ENCODE measurements at regions not wholly inside any gene's neighbourhood (a gene's known extent, or its start where the extent isn't known, plus 50 kb on each side); places are given as distances from the start of the nearest gene placed in this dataset.

DNA sequence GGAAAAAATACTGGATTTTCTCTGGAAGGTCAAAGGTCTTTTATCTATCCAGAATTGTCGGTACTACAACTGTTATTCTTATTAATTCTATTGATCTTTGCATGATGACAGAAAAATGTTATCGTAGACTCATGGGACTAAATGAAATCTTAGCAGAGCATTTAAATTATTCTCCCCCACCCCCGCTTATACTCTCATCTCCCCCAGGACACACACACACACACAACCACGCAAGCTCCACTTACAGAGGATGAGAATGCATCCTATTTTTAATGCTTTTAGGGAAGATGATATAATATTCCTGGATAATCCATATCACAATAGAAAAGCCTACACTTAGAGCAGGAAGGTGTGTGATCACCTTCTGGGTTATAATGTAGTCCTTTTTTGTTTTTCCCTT lies 91.9 kb upstream of the STARD13 start:
- H3K4me1 Mint-ChIP-seq, result no peaks in the 10 kb centered on the region
- no peak for ATAC-seq
- no peak for DNase-seq
- no peaks in the 10 kb centered on the region for H3K36me3 Mint-ChIP-seq
- no peak overlapping the region for H3K4me3 Mint-ChIP-seq
- no peak overlapping the region for H3K27ac Mint-ChIP-seq
- POLR2A ChIA-PET, result no interaction called here
- H3K27me3 Mint-ChIP-seq, result peaks cover 0 to 16% (median 5%) of the 10 kb centered on the region in 5 donors
- peaks cover 0 to 5% (median 0%) of the 10 kb centered on the region in 9 donors for H3K9me3 Mint-ChIP-seq

DNA sequence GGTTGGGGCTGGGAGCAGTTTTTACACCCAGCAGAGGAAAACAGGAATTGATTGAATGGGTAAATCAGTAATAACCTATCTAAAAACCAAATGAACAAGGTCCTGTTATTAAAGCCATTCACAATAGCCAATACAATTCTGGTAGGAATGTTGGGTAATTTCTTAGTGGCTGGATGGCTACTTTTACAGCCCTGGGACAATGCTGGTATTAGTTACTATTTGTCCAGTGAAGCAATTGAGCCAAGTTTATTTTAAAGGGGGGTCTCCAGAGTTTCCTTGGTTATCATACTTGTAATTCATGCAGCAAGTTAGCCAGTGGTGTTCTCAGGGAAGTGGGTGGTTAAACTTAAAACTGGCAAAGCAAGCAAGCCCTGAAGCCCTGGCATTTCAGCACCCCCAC lies 92.3 kb upstream of the STARD13 start:
- H3K4me1 Mint-ChIP-seq, result no peaks in the 10 kb centered on the region
- no peak overlapping the region for H3K27ac Mint-ChIP-seq
- DNase-seq (no peak), ATAC-seq (no peak)
- peaks cover 0 to 5% (median 0%) of the 10 kb centered on the region in 9 donors for H3K9me3 Mint-ChIP-seq
- POLR2A ChIA-PET, result no interaction called here
- no peak overlapping the region for H3K4me3 Mint-ChIP-seq
- H3K36me3 Mint-ChIP-seq, result no peaks in the 10 kb centered on the region
- peaks cover 0 to 19% (median 5%) of the 10 kb centered on the region in 5 donors for H3K27me3 Mint-ChIP-seq

DNA sequence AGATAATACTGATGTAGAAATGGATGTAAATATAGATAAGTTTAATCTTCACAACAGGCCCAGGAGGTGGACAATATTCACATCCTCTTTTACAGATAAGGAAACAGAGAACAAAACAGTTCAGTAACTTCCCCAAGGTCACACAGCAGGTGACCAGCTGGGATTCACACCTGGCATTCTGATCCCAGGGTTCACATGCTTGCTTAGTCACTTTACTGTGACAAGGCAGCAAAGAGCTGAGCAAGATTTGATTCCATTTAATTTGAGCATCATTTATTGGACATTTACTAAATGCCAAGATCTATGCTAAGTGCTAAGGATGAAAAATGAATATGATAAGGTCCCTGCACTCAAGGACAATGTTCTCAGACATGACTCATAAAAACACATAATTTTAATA lies 94.1 kb upstream of the STARD13 start:
- H3K27me3 Mint-ChIP-seq, result peaks cover 2 to 19% (median 10%) of the 10 kb centered on the region in 5 donors
- ATAC-seq, result no peak
- no peaks in the 10 kb centered on the region for H3K36me3 Mint-ChIP-seq
- no peak for DNase-seq
- no peaks in the 10 kb centered on the region for H3K4me1 Mint-ChIP-seq
- H3K4me3 Mint-ChIP-seq, result no peak overlapping the region
- H3K27ac Mint-ChIP-seq, result no peak overlapping the region
- POLR2A ChIA-PET, result interaction anchor here (0.6 kb wide), 1 partner anchor 831 kb away, joined by 3 read pairs; no protein-coding TSS in a partner anchor
- H3K9me3 Mint-ChIP-seq, result peaks cover 0 to 5% (median 0%) of the 10 kb centered on the region in 9 donors

DNA sequence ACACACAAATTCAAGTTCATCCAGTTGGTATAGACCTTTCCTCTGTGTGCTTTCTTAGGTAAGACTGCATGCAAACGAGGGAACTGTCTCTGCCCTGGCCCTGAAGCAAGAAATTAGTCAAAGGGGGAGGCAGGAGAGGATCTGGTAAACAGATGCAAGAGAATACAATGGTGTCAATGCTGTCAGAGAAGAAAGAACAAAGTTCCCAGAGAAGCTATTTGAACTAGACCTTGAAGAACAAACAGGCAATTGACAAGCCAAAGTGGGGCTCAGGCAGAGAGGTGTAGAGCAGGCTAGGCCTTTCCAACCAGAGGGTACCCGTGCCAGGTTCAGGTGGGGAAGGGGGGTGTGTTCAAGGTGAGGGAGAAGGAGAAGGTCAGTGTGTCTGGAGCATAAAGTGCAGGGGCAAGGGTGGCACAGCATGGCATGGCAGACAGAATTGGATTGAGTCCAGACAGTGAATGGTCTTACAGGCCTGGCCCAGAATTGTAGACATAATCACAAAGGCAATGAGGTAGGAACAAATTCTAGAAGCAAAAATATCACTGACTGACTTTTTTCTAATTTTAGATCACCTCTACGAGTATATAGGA lies 95.0 kb upstream of the STARD13 start:
- peaks cover 1 to 19% (median 10%) of the 10 kb centered on the region in 5 donors for H3K27me3 Mint-ChIP-seq
- no peaks in the 10 kb centered on the region for H3K9me3 Mint-ChIP-seq
- no peak for ATAC-seq
- H3K4me3 Mint-ChIP-seq, result no peak overlapping the region
- no peak overlapping the region for H3K27ac Mint-ChIP-seq
- H3K4me1 Mint-ChIP-seq, result no peaks in the 10 kb centered on the region
- no peak for DNase-seq
- POLR2A ChIA-PET, result no interaction called here
- H3K36me3 Mint-ChIP-seq, result no peaks in the 10 kb centered on the region

DNA sequence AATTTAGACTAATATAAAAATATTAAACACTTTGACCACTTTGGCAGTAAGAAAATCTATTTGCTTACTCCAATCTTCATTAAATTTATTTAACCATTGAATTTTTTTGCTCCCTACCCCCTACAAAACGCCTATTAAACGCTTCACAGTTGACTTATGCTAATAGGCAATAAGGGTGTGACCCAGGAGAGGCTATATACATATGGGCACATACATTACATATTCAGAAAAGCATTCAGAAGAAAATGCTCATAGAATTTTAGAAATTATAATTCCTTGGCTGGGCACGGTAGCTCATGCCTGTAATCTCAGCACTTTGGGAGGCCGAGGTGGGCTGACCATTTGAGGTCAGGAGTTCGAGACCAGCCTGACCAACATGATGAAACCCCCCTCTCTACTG lies 95.6 kb upstream of the STARD13 start:
- Mint-ChIP-seq H3K4me3 (no peak overlapping the region), H3K4me1 (no peaks in the 10 kb centered on the region), H3K36me3 (no peaks in the 10 kb centered on the region), H3K9me3 (no peaks in the 10 kb centered on the region), H3K27ac (no peak overlapping the region), H3K27me3 (peaks cover 1 to 19% (median 10%) of the 10 kb centered on the region in 5 donors)
- no peak for DNase-seq
- POLR2A ChIA-PET, result no interaction called here
- no peak for ATAC-seq

DNA sequence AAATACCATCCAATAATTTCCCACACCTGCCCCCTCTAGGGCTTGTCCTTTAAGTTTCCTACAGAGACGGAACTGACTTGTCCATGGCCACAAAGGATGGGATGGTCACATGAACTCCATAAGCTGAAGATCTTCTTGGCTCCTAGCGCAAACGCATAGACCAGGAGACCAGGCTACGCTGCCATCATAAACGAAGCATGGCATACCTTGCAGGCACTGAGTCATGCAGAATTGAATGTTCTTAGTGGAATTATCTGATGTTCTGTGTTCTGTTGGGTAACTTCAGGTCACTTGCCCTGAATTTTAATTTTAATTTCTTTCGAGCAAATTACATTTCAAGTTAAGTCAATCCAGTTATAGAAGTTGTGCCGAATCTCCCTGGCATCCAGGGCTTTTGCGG lies 96.4 kb upstream of the STARD13 start:
- no peaks in the 10 kb centered on the region for H3K4me1 Mint-ChIP-seq
- H3K36me3 Mint-ChIP-seq, result no peaks in the 10 kb centered on the region
- H3K4me3 Mint-ChIP-seq, result no peak overlapping the region
- H3K27me3 Mint-ChIP-seq, result peaks cover 1 to 19% (median 4%) of the 10 kb centered on the region in 5 donors
- ATAC-seq (no peak), DNase-seq (no peak)
- POLR2A ChIA-PET, result no interaction called here
- H3K9me3 Mint-ChIP-seq, result no peaks in the 10 kb centered on the region
- no peak overlapping the region for H3K27ac Mint-ChIP-seq

DNA sequence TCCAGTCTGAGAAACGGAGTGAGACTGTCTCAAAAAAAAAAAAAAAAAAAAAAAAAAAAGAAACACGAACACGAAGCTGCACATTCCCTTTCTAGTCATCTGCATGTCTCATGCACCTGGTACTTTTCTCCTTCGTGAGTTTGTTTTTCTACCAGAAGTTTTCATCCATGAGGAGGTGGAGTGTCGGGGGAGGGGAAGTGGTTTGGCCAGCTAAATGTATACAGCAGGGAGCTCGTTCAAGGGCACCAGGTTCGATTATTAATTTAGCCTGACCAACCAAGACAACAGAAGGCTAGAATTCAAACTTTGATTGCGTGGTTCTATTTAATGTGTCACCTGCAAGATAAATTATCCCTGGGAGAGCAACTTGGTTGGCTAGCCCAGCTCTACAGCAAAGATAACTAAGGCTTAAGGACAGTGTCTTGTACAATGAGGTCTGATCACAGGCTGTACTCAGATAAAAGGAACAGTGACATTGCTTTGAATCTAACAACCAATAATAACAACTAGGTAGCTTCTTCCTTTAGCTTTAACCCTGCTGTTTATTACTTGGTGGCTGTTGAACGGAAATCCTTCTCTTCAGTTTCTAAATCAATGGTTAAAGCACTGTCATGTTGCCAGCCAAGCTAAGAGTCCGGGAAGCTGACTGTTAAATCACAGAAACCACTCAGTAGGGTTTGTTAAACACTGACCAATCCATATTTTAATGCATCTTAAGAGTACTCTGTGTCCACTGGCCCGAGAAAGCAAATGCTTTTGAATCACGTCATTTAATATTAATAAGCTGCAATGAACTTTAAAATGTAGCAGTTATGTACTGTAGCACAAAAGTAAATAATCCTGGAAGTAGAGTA lies 98.4 kb upstream of the STARD13 start:
- Mint-ChIP-seq H3K4me1 (no peaks in the 10 kb centered on the region), H3K27ac (no peak overlapping the region), H3K36me3 (no peaks in the 10 kb centered on the region), H3K4me3 (no peak overlapping the region), H3K9me3 (no peaks in the 10 kb centered on the region), H3K27me3 (peaks cover 3 to 11% (median 4%) of the 10 kb centered on the region in 5 donors)
- POLR2A ChIA-PET, result no interaction called here
- DNase-seq, result no peak
- no peak for ATAC-seq

DNA sequence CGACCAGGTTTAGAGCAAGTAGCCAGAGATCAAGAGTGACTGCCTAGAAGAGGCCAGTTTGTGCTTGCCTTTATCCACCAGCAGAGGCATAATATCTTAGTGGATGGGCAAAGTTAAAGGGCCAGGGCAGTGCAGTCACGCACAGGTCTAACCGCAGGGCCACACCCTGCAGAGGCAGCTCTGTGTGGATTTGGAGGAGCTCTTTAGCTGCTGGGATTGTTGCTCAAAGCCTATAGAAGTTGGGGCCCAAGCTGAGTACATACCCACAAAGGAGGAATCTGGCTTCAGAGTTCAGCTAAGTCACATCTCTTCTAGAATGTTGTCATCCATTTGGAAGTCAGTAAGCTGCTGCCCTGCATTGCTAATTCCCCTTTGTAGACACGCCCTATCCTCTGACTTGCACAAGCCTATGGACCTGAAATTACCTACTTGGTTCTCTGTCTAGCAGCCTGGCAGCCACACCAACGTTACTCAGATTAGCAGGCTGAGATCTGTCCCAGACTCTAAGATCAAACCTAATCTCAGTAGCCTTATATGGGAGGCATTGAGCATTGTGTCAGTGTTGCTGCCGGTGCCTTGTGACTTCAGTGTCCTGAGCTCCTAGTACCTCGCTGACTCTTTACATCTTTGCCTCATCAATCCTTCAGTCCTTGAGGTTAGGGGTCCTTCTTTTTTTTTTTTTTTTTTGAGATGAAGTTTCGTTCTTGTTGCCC lies 102.9 kb upstream of the STARD13 start:
- Mint-ChIP-seq H3K4me3 (no peak overlapping the region), H3K27me3 (peaks cover 0 to 11% (median 5%) of the 10 kb centered on the region in 5 donors), H3K9me3 (no peaks in the 10 kb centered on the region), H3K4me1 (no peaks in the 10 kb centered on the region), H3K27ac (peak overlapping the region in 1 of 10 donors; percentile 14), H3K36me3 (no peaks in the 10 kb centered on the region)
- ATAC-seq (no peak), DNase-seq (no peak)
- POLR2A ChIA-PET, result no interaction called here

DNA sequence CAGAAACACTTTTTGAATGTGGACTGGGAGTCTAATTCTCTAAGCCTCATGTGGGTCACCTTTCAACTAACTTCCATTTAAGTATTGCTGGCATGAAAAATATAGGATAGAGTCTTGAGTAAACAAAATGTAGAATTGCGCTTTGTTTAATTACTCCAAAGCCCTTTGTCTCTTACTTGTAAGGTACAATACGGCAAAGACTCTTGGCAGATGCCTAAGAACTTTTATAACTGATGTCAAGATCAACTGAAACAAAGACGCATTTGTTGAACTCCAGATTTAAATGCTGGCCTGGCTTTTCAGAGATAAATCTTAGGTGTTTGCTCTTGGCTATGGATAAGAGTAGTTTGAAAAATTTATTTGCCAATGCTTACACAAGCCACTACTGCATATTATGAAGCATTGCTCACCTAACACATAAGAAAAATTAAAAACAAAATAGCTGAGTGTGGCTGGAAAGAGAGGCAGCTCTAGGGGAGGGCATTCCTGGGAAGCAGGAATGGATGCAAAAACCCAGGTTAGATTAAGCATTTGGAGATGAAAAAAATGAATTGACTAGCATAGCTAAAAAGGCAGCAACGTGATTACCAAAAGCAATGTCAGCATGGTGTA lies 107.3 kb upstream of the STARD13 start:
- H3K9me3 Mint-ChIP-seq, result peaks cover 0 to 10% (median 0%) of the 10 kb centered on the region in 9 donors
- POLR2A ChIA-PET, result no interaction called here
- no peaks in the 10 kb centered on the region for H3K4me1 Mint-ChIP-seq

DNA sequence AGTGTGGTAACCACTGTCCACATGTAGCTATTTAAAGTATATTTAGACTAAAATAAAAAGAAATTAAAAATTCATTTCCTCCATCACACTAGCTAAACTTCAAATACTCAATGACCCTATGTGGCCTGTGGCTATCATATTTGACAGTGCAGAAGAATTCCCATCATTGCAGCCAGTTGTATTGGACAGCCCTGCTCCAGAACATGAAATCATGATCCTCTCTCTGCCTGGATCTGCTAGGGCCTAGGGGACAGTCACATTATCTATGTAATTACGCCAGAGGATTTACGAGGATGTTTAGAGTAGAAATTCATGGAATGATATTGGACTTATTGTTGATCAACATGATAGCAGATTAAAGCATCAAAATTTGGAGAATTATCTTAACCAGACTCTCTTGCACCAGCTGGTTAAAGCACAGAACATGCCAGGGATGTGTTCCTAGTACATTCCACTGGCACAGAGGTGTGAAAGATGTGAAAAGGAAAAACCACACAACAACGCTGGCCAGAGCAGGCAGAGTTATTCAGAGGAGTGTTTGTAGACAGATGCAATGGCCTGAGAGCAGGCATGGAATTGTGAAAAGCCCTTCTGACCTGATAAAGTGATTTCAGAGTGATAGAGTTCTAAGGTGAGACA lies 108.9 kb upstream of the STARD13 start:
- Mint-ChIP-seq H3K27ac (no peak overlapping the region), H3K27me3 (peaks cover 4 to 13% (median 9%) of the 10 kb centered on the region in 5 donors), H3K4me3 (no peak overlapping the region), H3K9me3 (peaks cover 0 to 12% (median 0%) of the 10 kb centered on the region in 9 donors), H3K36me3 (peaks cover 0 to 7% (median 0%) of the 10 kb centered on the region in 3 donors), H3K4me1 (no peaks in the 10 kb centered on the region)
- POLR2A ChIA-PET, result no interaction called here
- no peak for ATAC-seq
- DNase-seq, result no peak

More for the DNA sequence above, 107.3 kb upstream of the STARD13 start:
- Mint-ChIP-seq H3K27me3 (peaks cover 2 to 13% (median 9%) of the 10 kb centered on the region in 5 donors), H3K4me3 (no peak overlapping the region), H3K36me3 (peaks cover 0 to 7% (median 0%) of the 10 kb centered on the region in 3 donors), H3K27ac (no peak overlapping the region)
- ATAC-seq, result no peak
- no peak for DNase-seq

DNA sequence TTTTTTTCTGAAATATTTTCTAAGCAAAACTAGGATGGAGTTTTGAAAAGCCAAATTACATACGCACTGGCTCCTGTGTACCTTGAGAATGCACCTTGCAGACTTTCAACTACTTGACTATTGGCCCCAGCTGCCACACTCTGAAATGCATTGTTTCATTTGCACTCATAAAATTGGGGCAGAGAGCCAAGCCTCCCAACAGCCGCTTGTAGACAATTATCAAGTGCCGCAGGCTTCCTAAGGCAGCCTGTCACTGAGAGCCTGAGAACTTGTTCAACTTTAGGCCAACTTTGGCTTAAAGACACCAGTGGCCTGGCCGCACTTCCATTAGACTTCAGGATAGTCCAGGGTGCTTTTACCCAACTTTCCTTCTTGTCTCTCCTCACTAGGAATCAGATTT lies 115.7 kb upstream of the STARD13 start:
- POLR2A ChIA-PET, result no interaction called here
- ATAC-seq (no peak), DNase-seq (no peak)
- H3K27ac Mint-ChIP-seq, result no peak overlapping the region
- H3K27me3 Mint-ChIP-seq, result peaks cover 0 to 5% (median 3%) of the 10 kb centered on the region in 5 donors
- peaks cover 0 to 12% (median 1%) of the 10 kb centered on the region in 9 donors for H3K9me3 Mint-ChIP-seq
- H3K4me3 Mint-ChIP-seq, result no peak overlapping the region
- H3K36me3 Mint-ChIP-seq, result peaks cover 0 to 7% (median 0%) of the 10 kb centered on the region in 3 donors
- H3K4me1 Mint-ChIP-seq, result no peaks in the 10 kb centered on the region

DNA sequence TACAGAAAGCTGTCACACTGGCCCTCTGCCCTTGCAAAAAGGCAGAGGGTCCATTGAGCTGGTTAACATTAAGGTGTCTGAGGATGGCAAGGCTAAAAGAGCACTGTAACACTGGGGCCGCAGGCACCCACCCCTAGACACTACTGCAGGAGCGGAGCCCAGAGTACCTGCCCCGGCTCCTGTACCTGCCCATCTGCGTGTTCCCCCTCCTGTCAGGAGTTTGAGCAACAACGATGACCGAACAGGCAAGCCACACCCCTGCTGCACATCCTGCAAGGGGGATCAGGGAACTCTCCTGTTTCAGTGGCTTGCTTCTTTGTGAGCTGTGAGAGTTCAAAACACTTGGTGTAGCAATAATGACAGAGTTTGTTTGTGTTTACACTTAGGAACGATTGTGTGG lies 117.4 kb upstream of the STARD13 start:
- H3K36me3 Mint-ChIP-seq, result no peaks in the 10 kb centered on the region
- peaks cover 0 to 4% (median under 1%) of the 10 kb centered on the region in 9 donors for H3K9me3 Mint-ChIP-seq
- ATAC-seq, result no peak

More for the DNA sequence above, 117.4 kb upstream of the STARD13 start:
- DNase-seq, result no peak
- Mint-ChIP-seq H3K27ac (no peak overlapping the region), H3K4me3 (no peak overlapping the region), H3K27me3 (peaks cover 0 to 2% (median 0%) of the 10 kb centered on the region in 5 donors), H3K4me1 (no peaks in the 10 kb centered on the region)
- POLR2A ChIA-PET, result no interaction called here

Measured in naive thymus-derived CD8-positive, alpha-beta T cell (primary cell).